Hepatocyte (in vitro differentiated cells): ENCODE measurements at regions not wholly inside any gene's neighbourhood (a gene's known extent, or its start where the extent isn't known, plus 50 kb on each side); places are given as distances from the start of the nearest gene placed in this dataset.

Experiments used
- EZH2 ChIP-seq: fragments of 200-600 bp; sonication (generic); IDR thresholded peaks from 2 replicates; pipeline ENCODE4 v1.6.1; 2016; ENCODE audit warnings: antibody characterized with exemption, mild to moderate bottlenecking, borderline replicate concordance
- EZH2phosphoT487 ChIP-seq: fragments of 200-600 bp; sonication (generic); IDR thresholded peaks from one replicate; pipeline ENCODE4 v1.6.1; 2018; ENCODE audit warnings: antibody characterized with exemption, mild to moderate bottlenecking, low read depth, moderate library complexity; ENCODE audit not compliant: unreplicated experiment, severe bottlenecking
- TF ChIP-seq, protein P1 (sequence below): fragments of 200-600 bp; sonication (generic); IDR thresholded peaks from 2 replicates; pipeline ENCODE4 v1.5.1; 2016; ENCODE audit warnings: antibody characterized with exemption, mild to moderate bottlenecking; ENCODE audit not compliant: poor library complexity

DNA sequence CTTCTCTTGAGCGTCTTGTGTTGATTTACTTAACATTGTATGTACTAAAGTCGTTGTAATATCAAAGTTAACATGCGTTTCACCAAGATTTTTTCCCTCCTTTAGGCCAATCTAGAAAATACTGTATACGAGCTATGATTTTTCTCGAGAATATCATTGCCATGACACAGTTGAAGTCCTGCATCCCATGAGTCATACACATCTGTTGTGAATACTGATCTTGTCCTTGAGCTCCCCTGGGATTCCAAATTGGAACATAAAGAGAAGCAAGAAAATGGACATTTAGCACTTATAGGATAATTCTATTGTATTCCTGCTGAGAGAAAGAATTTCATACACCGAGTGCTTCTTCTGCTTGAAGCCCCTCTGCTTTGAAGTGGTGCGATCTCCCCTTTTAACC, 109.6 kb downstream of the SLC35B3 start:
- TF ChIP-seq EZH2phosphoT487 (no peak), EZH2 (no peak)
- TF ChIP-seq, protein P1, sequence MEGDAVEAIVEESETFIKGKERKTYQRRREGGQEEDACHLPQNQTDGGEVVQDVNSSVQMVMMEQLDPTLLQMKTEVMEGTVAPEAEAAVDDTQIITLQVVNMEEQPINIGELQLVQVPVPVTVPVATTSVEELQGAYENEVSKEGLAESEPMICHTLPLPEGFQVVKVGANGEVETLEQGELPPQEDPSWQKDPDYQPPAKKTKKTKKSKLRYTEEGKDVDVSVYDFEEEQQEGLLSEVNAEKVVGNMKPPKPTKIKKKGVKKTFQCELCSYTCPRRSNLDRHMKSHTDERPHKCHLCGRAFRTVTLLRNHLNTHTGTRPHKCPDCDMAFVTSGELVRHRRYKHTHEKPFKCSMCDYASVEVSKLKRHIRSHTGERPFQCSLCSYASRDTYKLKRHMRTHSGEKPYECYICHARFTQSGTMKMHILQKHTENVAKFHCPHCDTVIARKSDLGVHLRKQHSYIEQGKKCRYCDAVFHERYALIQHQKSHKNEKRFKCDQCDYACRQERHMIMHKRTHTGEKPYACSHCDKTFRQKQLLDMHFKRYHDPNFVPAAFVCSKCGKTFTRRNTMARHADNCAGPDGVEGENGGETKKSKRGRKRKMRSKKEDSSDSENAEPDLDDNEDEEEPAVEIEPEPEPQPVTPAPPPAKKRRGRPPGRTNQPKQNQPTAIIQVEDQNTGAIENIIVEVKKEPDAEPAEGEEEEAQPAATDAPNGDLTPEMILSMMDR: no peak
